Lung (tissue), 11 donors: ENCODE measurements at regions not wholly inside any gene's neighbourhood (a gene's known extent, or its start where the extent isn't known, plus 50 kb on each side); places are given as distances from the start of the nearest gene placed in this dataset.

Source experiments
- ATAC-seq: fragments of 200-7000 bp; cut with Tn5 transposase; one replicate; pipeline ENCODE4 v1.9.1; 2020; ENCODE audit warnings: moderate number of reproducible peaks; ENCODE audit not compliant: insufficient read depth, low FRiP score
- DNase-seq, 3 donors: peaks; one replicate each; pipeline ENCODE4 v3.0.0-alpha.2; 2013 to 2017
- H3K27ac ChIP-seq, 2 donors: one replicate each; pipeline ENCODE4 v1.5.1; 2013; ENCODE audit warnings: mild to moderate bottlenecking in 2 of 2, moderate library complexity in 2 of 2, control low read depth in 1 of 2, inconsistent platforms in 1 of 2, low read depth in 1 of 2, low read length in 1 of 2
- H3K27me3 ChIP-seq, 3 donors: one replicate each; pipeline ENCODE4 v1.5.1; 2013; ENCODE audit warnings: low read length in 2 of 3; ENCODE audit not compliant: control insufficient read depth in 3 of 3, insufficient read depth in 3 of 3
- H3K36me3 ChIP-seq, 4 donors: one replicate each; pipeline ENCODE4 v1.5.1; 2013; ENCODE audit warnings: low read length in 4 of 4, mild to moderate bottlenecking in 1 of 4, moderate library complexity in 1 of 4; ENCODE audit not compliant: control insufficient read depth in 4 of 4, insufficient read depth in 4 of 4
- H3K4me1 ChIP-seq, 5 donors: one replicate each; pipeline ENCODE4 v1.5.1; 2013; ENCODE audit warnings: low read length in 5 of 5, mild to moderate bottlenecking in 2 of 5, moderate library complexity in 1 of 5; ENCODE audit not compliant: control insufficient read depth in 5 of 5, insufficient read depth in 5 of 5
- H3K4me3 ChIP-seq: one replicate; pipeline ENCODE4 v1.5.1; 2013; ENCODE audit warnings: mild to moderate bottlenecking, control low read depth, moderate library complexity
- H3K9ac ChIP-seq, 2 donors: one replicate each; pipeline ENCODE4 v1.5.1; 2013; ENCODE audit warnings: low read length in 2 of 2, control low read depth in 1 of 2; ENCODE audit not compliant: insufficient read depth in 1 of 2
- H3K9me3 ChIP-seq, 4 donors: one replicate each; pipeline ENCODE4 v1.5.1; 2013; ENCODE audit warnings: low read length in 3 of 4, mild to moderate bottlenecking in 1 of 4, moderate library complexity in 1 of 4; ENCODE audit not compliant: control insufficient read depth in 4 of 4, insufficient read depth in 3 of 4
- CTCF ChIP-seq: IDR thresholded peaks from 2 replicates; pipeline ENCODE4 v1.5.1; 2012; ENCODE audit warnings: mild to moderate bottlenecking; ENCODE audit errors: control extremely low read depth, extremely low read depth
- WGBS, 2 donors: extraction: QIAGEN DNeasy Blood & Tissue Kit; methylation state at CpG; one replicate each; pipeline ENCODE4 v1.1.7; 2013; 5-methylcytosine and 5-hydroxymethylcytosine counted together
- donor health status: control.
- donor health status: control.
- donor health status: Bipolar disorder and iron deficiency.
- donor health status: healthy.
- donor health status: DM: yes; HTN: yes; CAD: no.

DNA sequence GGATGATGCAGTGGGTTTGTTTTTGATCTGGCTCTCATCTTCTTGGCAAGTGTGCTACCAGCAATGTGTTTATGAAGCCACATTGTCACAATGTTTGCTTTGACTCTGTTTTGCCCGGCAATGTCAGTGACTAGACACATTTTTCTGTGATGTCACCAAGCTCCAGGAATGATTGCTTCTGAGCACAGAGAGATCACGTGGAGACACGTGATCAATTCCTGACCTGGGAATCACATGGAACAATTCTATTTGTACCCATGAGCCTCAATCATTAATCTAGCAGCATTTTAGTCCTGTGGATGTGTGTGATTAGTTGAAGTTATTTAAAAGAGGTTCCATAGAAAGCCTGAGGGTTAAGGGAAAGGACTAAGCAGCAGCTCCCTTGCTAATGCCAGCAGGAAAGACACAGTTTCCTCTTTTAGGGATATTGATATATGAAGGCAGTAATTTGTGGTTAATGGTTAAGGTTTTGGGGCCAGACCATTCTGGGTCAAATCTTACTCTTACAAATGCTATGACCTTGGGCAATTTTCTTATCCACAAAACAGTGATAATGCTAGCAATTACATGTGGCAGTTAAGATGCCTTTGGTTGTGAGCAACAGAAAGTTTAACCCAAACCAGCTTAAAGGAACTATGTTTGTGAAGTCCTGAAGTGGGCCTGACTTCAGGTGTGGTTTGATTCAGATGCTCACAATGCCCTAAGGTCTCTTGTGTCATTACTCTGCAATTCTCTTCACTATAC lies 59.0 kb downstream of the FASLG start:
- Histone ChIP-seq H3K4me1 (peaks cover 0 to 6% (median 4%) of the 10 kb centered on the region in 5 donors), H3K9ac (no peak overlapping the region), H3K9me3 (no peaks in the 10 kb centered on the region), H3K27me3 (no peaks in the 10 kb centered on the region), H3K4me3 (no peak overlapping the region), H3K27ac (no peak overlapping the region), H3K36me3 (no peaks in the 10 kb centered on the region)
- DNase-seq (no peak), ATAC-seq (no peak)
- WGBS, 2 donors, result 58 to 60% methylated on average over 3 of the region's 3 CpGs
- TF ChIP-seq CTCF, result no peak

DNA sequence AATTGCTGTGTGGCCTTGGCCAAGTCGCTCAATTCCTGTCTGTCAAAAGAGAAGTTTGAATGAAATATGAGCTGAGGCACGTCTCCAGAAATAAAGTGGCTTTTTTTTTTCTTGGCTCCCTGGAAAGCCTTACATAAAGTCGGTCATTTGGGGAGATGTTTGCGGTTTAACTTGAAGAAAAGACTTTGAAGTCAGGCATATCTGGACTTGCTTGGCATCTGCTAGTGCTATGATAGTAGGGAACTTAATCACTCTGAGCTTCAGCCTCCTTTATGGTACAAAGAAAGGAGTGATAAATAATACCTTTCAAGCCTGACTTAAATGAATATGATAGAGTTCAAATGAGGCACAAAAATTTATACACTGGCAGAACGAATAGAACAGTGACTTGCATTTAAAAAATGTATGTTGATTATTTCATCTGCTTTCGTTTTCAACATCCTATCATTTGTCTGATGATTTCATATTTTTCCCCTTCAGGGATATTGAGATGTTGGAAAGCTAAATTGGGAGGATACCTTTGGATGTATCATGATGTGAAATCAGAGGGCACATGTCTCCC lies 60.2 kb downstream of the FASLG start:
- no peak overlapping the region for H3K4me3 ChIP-seq
- peak in 2 of 3 donors; percentile 7 to 31 for DNase-seq
- H3K4me1 ChIP-seq, result peaks cover 0 to 6% (median 4%) of the 10 kb centered on the region in 5 donors
- no peaks in the 10 kb centered on the region for H3K9me3 ChIP-seq
- TF ChIP-seq CTCF, result no peak
- ATAC-seq, result no peak
- no peaks in the 10 kb centered on the region for H3K36me3 ChIP-seq
- 32 to 59% methylated on average over 6 of the region's 6 CpGs for WGBS, 2 donors
- no peak overlapping the region for H3K9ac ChIP-seq
- no peak overlapping the region for H3K27ac ChIP-seq
- H3K27me3 ChIP-seq, result no peaks in the 10 kb centered on the region

DNA sequence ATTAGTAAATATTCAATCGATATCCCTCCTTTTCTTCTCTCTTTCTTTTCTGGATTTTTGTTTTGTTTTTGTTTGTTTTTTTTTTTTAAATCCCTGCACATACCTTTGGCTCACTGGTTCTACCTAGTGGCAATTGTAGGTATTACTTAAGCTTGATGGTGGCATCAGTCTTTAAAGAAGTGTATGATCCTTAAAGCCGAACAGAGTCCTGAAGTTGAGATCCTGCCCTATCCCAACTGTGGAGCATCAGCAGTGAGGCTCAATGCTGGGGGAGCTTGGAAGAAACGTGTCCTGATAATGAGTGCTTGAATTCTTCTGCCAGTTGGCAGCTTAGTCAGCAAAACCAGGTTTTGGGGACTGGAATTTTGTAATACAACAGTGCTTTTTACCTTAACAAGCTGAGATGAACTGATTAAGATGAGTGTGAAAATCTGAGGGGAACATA lies 60.8 kb downstream of the FASLG start:
- Histone ChIP-seq H3K9me3 (no peaks in the 10 kb centered on the region), H3K27me3 (no peaks in the 10 kb centered on the region), H3K4me1 (peaks cover 0 to 6% (median 4%) of the 10 kb centered on the region in 5 donors), H3K27ac (no peak overlapping the region), H3K9ac (no peak overlapping the region), H3K4me3 (no peak overlapping the region), H3K36me3 (no peaks in the 10 kb centered on the region)
- ATAC-seq (peak; percentile 71), DNase-seq (peak in 2 of 3 donors; percentile 54 to 55)
- 19 to 24% methylated on average over 3 of the region's 3 CpGs for WGBS, 2 donors
- peak; percentile 69 for TF ChIP-seq CTCF
